B cell (primary cell): ENCODE measurements at regions not wholly inside any gene's neighbourhood (a gene's known extent, or its start where the extent isn't known, plus 50 kb on each side); places are given as distances from the start of the nearest gene placed in this dataset.

Source experiments
- ATAC-seq: fragments of 200-7000 bp; cut with Tn5 transposase; one replicate; pipeline ENCODE4 v1.10.0; 2021; ENCODE audit warnings: low read depth, mild to moderate bottlenecking, moderate number of reproducible peaks, moderate library complexity
- CTCF ChIA-PET: fragments of 350-600 bp; sonication (Branson Sonifier 250); formaldehyde crosslinking; loops from one replicate; lab custom pipeline; 2021; ENCODE audit warnings: antibody characterized with exemption, inconsistent platforms; lab: Charles Lee
- POLR2A ChIA-PET: fragments of 350-600 bp; sonication (Branson Sonifier 250); formaldehyde crosslinking; loops from one replicate; lab custom pipeline; 2021; ENCODE audit warnings: antibody characterized with exemption; lab: Charles Lee
- DNase-seq: peaks from one replicate; pipeline ENCODE4 v3.0.0; 2013
- H2AFZ ChIP-seq: 2 replicates; pipeline ENCODE4 v1.6.1; 2012; ENCODE audit warnings: mild to moderate bottlenecking, low read depth, low read length; ENCODE audit not compliant: insufficient read depth, poor library complexity, severe bottlenecking
- H3K27ac ChIP-seq, 2 donors: 1 replicate in 1 of 2; 2 replicates in 1 of 2; pipeline ENCODE4 v1.5.1; 2012 to 2013; ENCODE audit warnings: low read length in 2 of 2, mild to moderate bottlenecking in 2 of 2, moderate library complexity in 1 of 2
- H3K27me3 ChIP-seq, 4 experiments: fragments of 200-600 bp in 1 of 4; sonication (generic) in 1 of 4; replicated peaks in 1 of 4; 1 replicate in 2 of 4; 2 replicates in 2 of 4; pipeline versions ENCODE4 v1.6.1 to v1.7.0; 2013 to 2016; ENCODE audit warnings: low read length in 3 of 4, mild to moderate bottlenecking in 2 of 4, mixed read lengths in 1 of 4, moderate library complexity in 1 of 4; ENCODE audit not compliant: insufficient read depth in 4 of 4, control insufficient read depth in 3 of 4; ENCODE audit errors: control extremely low read depth in 1 of 4
- H3K36me3 ChIP-seq, 2 experiments: replicated peaks in 1 of 2; 1 replicate in 1 of 2; 2 replicates in 1 of 2; pipeline versions ENCODE4 v1.6.1 to v1.7.1; 2013; ENCODE audit warnings: low read length in 1 of 2; ENCODE audit not compliant: insufficient read depth in 2 of 2, control insufficient read depth in 1 of 2; ENCODE audit errors: control extremely low read depth in 1 of 2, extremely low read depth in 1 of 2
- H3K4me1 ChIP-seq, 2 donors: fragments of 200-600 bp in 1 of 2; sonication (generic) in 1 of 2; 1 replicate in 1 of 2; 2 replicates in 1 of 2; pipeline versions ENCODE4 v1.5.1 to v1.6.1; 2013 to 2017; ENCODE audit warnings: low read length in 2 of 2; ENCODE audit not compliant: control insufficient read depth in 2 of 2, insufficient read depth in 2 of 2
- H3K4me2 ChIP-seq: replicated peaks from 2 replicates; pipeline ENCODE3; 2012; ENCODE audit warnings: mild to moderate bottlenecking, low read depth, low read length; ENCODE audit not compliant: poor library complexity, severe bottlenecking
- H3K4me3 ChIP-seq, 5 experiments: fragments of 200-600 bp in 1 of 5; sonication (generic) in 1 of 5; 1 replicate in 3 of 5; 2 replicates in 2 of 5; pipeline versions ENCODE4 v1.5.1 to v1.7.0; 2011 to 2016; ENCODE audit warnings: low read length in 4 of 5, mild to moderate bottlenecking in 4 of 5, low read depth in 2 of 5, control low read depth in 1 of 5, moderate library complexity in 1 of 5; ENCODE audit not compliant: insufficient read depth in 1 of 5; ENCODE audit errors: control extremely low read depth in 1 of 5, extremely low read depth in 1 of 5
- H3K79me2 ChIP-seq: fragments of 200-600 bp; sonication (generic); one replicate; pipeline ENCODE4 v1.6.0; 2016; ENCODE audit warnings: low read length; ENCODE audit not compliant: control insufficient read depth, insufficient read depth
- H3K9ac ChIP-seq: fragments of 200-600 bp; sonication (generic); 2 replicates; pipeline ENCODE4 v1.6.1; 2017; ENCODE audit warnings: mild to moderate bottlenecking, low read length, moderate library complexity
- H3K9me3 ChIP-seq, 3 donors: one replicate each; pipeline versions ENCODE4 v1.6.1 to v1.7.1; 2013; ENCODE audit warnings: low read length in 2 of 3; ENCODE audit not compliant: control insufficient read depth in 2 of 3, insufficient read depth in 1 of 3; ENCODE audit errors: control extremely low read depth in 1 of 3
- H4K20me1 ChIP-seq: 2 replicates; pipeline ENCODE4 v1.6.0; 2012; ENCODE audit warnings: mild to moderate bottlenecking, low read length; ENCODE audit not compliant: insufficient read depth, control insufficient read depth, poor library complexity, severe bottlenecking
- H3K27ac Mint-ChIP-seq: one replicate; pipeline ENCODE4 v1.8.0; 2021; ENCODE audit warnings: mixed read lengths
- H3K27me3 Mint-ChIP-seq: one replicate; pipeline ENCODE4 v1.8.0; 2021; ENCODE audit warnings: mixed read lengths
- H3K4me1 Mint-ChIP-seq: one replicate; pipeline ENCODE4 v1.8.0; 2021; ENCODE audit warnings: mixed read lengths
- H3K4me3 Mint-ChIP-seq: one replicate; pipeline ENCODE4 v1.8.0; 2021; ENCODE audit warnings: mixed read lengths
- H3K9me3 Mint-ChIP-seq: one replicate; pipeline ENCODE4 v1.8.0; 2022; ENCODE audit warnings: mixed read lengths; ENCODE audit not compliant: insufficient read depth
- EZH2 ChIP-seq: IDR thresholded peaks from 2 replicates; pipeline ENCODE4 v1.6.1; 2012; ENCODE audit warnings: borderline replicate concordance, low read depth, mild to moderate bottlenecking, moderate library complexity, low read length; ENCODE audit not compliant: insufficient read depth, poor library complexity, severe bottlenecking
- WGBS: methylation state at CpG from one replicate; pipeline ENCODE4 v1.1.5; 2013; ENCODE audit warnings: missing lambda C conversion rate; ENCODE audit not compliant: insufficient coverage; 5-methylcytosine and 5-hydroxymethylcytosine counted together
- intact Hi-C: fragments of 100-400 bp; cut with micrococcal nuclease; formaldehyde crosslinking; loops from one replicate; pipeline ENCODE4 v1.10.0; 2022
- TF ChIP-seq, protein P1 (sequence below): fragments of 200-600 bp; IDR thresholded peaks from one replicate; pipeline ENCODE4 v1.8.0; 2022; ENCODE audit warnings: antibody characterized with exemption, mild to moderate bottlenecking

DNA sequence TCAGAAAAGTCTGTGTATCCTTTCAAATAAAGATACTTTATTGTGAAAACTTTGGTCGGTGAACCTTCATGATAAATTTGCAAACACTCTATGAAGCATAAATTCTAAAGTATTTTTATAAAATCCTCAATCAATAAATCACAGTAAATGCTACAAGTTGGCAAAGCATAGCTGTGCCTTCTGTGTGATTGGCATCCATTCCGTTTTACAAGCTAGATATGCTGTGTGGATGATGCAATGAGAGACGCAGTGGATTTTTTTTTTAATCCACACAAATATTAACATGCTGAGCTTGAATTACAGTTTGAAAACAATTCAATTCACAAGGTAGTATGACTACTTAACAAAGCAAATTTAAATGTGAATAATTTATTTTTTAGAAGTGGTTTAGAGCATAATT, 937.2 kb downstream of the ZPLD1 start:
- Mint-ChIP-seq H3K4me1 (no peaks in the 10 kb centered on the region), H3K27me3 (no peaks in the 10 kb centered on the region), H3K9me3 (no peaks in the 10 kb centered on the region), H3K27ac (no peak overlapping the region), H3K4me3 (no peak overlapping the region)
- no peaks in the 10 kb centered on the region for H3K36me3 ChIP-seq
- H3K9me3 ChIP-seq: peaks cover 0 to 3% (median 0%) of the 10 kb centered on the region in 3 donors
- no peak overlapping the region for H3K27ac ChIP-seq
- H4K20me1 ChIP-seq: no peaks in the 10 kb centered on the region
- no peak overlapping the region for H3K4me3 ChIP-seq
- ChIA-PET CTCF (no interaction called here), POLR2A (no interaction called here)
- H3K27me3 ChIP-seq: no peaks in the 10 kb centered on the region
- H3K9ac ChIP-seq: no peak overlapping the region
- TF ChIP-seq EZH2: no peak
- TF ChIP-seq, protein P1, sequence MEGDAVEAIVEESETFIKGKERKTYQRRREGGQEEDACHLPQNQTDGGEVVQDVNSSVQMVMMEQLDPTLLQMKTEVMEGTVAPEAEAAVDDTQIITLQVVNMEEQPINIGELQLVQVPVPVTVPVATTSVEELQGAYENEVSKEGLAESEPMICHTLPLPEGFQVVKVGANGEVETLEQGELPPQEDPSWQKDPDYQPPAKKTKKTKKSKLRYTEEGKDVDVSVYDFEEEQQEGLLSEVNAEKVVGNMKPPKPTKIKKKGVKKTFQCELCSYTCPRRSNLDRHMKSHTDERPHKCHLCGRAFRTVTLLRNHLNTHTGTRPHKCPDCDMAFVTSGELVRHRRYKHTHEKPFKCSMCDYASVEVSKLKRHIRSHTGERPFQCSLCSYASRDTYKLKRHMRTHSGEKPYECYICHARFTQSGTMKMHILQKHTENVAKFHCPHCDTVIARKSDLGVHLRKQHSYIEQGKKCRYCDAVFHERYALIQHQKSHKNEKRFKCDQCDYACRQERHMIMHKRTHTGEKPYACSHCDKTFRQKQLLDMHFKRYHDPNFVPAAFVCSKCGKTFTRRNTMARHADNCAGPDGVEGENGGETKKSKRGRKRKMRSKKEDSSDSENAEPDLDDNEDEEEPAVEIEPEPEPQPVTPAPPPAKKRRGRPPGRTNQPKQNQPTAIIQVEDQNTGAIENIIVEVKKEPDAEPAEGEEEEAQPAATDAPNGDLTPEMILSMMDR: no peak
- DNase-seq: no peak
- H3K79me2 ChIP-seq: no peaks in the 10 kb centered on the region
- no peak for ATAC-seq
- intact Hi-C loops: no loop called here
- WGBS: no CpG with 5 or more reads among the region's 3 CpGs
- H2AFZ ChIP-seq: no peak overlapping the region
- H3K4me2 ChIP-seq: no peak overlapping the region
- H3K4me1 ChIP-seq: no peaks in the 10 kb centered on the region

DNA sequence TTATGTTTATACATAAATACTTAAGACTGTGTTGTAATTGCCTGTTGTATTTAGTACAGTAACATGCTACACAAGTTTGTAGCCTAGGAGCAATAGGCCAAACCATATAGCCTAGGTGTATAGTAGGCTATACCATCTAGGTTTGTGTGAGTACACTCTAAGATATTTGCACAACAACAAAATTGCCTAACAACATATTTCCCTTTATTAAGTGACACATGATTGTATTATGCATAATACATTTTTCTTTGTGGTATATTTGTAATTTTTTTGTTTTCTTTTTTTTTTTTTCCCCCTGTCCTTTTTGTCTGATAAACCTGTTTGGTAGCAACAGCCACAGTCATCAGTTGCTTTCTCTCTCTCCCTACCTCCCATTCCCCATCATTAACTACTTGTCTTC, 945.6 kb downstream of the ZPLD1 start:
- Histone ChIP-seq H3K4me2 (no peak overlapping the region), H3K27me3 (no peaks in the 10 kb centered on the region), H3K4me1 (no peaks in the 10 kb centered on the region), H3K9ac (no peak overlapping the region), H2AFZ (no peak overlapping the region), H3K4me3 (no peak overlapping the region), H3K79me2 (no peaks in the 10 kb centered on the region), H3K9me3 (peaks cover 0 to 3% (median 0%) of the 10 kb centered on the region in 3 donors), H4K20me1 (no peaks in the 10 kb centered on the region), H3K36me3 (no peaks in the 10 kb centered on the region), H3K27ac (no peak overlapping the region)
- H3K27me3 Mint-ChIP-seq: no peaks in the 10 kb centered on the region
- no peak overlapping the region for H3K4me3 Mint-ChIP-seq
- ATAC-seq (no peak), DNase-seq (no peak)
- no peaks in the 10 kb centered on the region for H3K4me1 Mint-ChIP-seq
- CTCF ChIA-PET: no interaction called here
- POLR2A ChIA-PET: no interaction called here
- TF ChIP-seq, protein P1: no peak
- no peak for TF ChIP-seq EZH2
- intact Hi-C loops: no loop called here
- H3K27ac Mint-ChIP-seq: no peak overlapping the region
- no peaks in the 10 kb centered on the region for H3K9me3 Mint-ChIP-seq
